ENCODE measurements at regions not wholly inside any gene's neighbourhood (a gene's known extent, or its start where the extent isn't known, plus 50 kb on each side); places are given as distances from the start of the nearest gene placed in this dataset.

DNA sequence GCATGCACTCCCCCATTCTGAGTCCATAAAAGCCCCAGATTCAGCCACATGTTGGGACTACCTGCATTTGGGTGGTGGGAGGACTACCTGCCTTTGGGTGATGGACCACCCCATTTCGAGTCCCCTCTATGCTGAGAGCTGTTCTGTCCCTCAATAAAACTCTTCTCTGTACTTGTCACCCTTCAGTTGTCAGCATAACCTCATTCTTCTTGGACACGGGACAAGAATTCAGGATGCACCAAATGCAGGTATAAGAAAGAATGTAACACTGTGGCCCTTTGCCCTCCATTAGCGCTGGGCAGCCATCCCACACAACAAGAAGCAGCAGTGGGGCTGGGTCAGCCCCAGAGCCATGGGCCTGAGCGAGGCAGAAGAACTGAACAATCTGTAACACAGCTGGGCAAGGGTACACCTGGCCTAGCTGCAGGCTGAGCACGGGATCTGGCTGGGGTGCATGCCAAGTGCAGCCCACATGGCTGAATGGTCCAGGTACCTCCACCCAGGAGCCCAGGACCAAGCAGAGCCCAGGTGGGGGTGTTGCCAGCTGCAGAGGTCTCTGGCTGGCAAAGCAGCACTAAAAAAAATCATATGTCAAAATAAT, 1344.3 kb upstream of the LRRTM3 start:
- TF ChIP-seq CTCF (conservative IDR thresholded peaks at IDR 0.05; ENCODE audit: low read depth, low read length), result no peak
- TF ChIP-seq EZH2 (IDR thresholded peaks at IDR 0.05; ENCODE audit: borderline replicate concordance, low read depth, low read length, poor library complexity, severe bottlenecking), result no peak

Measured in A673 (cell line).